ENCODE measurements at regions not wholly inside any gene's neighbourhood (a gene's known extent, or its start where the extent isn't known, plus 50 kb on each side); places are given as distances from the start of the nearest gene placed in this dataset.

- TF ChIP-seq PREB (CRISPR knock-in tag; IDR thresholded peaks at IDR 0.05; ENCODE audit: borderline replicate concordance) (no peak), ZNF317 (CRISPR knock-in tag; IDR thresholded peaks at IDR 0.05; ENCODE audit: borderline replicate concordance, low read depth) (no peak), FOXK1 (CRISPR knock-in tag; IDR thresholded peaks at IDR 0.05) (no peak), ATF1 (CRISPR knock-in tag; IDR thresholded peaks at IDR 0.05) (no peak), USF2 (CRISPR knock-in tag; IDR thresholded peaks at IDR 0.05) (no peak), ESRRA (CRISPR knock-in tag; IDR thresholded peaks at IDR 0.05; ENCODE audit: borderline replicate concordance) (no peak), SP1 (CRISPR knock-in tag; conservative IDR thresholded peaks at IDR 0.05) (no peak), CREM (CRISPR knock-in tag; IDR thresholded peaks at IDR 0.05) (no peak), CTCF (IDR thresholded peaks at IDR 0.05) (no peak), ZNF232 (CRISPR knock-in tag; IDR thresholded peaks at IDR 0.05) (no peak)
These were observed 266.4 kb upstream of the GRIP1 start for GRCh38 chr12:66945189-66945817.
